ENCODE measurements at regions not wholly inside any gene's neighbourhood (a gene's known extent, or its start where the extent isn't known, plus 50 kb on each side); places are given as distances from the start of the nearest gene placed in this dataset.
"Not testable (repeated sequence)": the region's sequence is repeated elsewhere in the genome, so short reads cannot be mapped to it uniquely, and the experiment has no call there.

- Histone ChIP-seq H3K4me2 (ENCODE audit: insufficient read depth, low read length) (no peak overlapping the region), H4K20me1 (ENCODE audit: insufficient read depth, low read length) (no peaks in the 10 kb centered on the region), H3K36me3 (ENCODE audit: insufficient read depth, low read length) (no peaks in the 10 kb centered on the region), H3K27me3 (ENCODE audit: insufficient read depth, low read length) (no peaks in the 10 kb centered on the region), H3K79me2 (ENCODE audit: insufficient read depth, low read length) (no peaks in the 10 kb centered on the region), H3K9me3 (ENCODE audit: low read depth, low read length) (no peaks in the 10 kb centered on the region), H2AFZ (ENCODE audit: low read length) (no peak overlapping the region), H3K4me3 (ENCODE audit: insufficient read depth, low read length) (no peak overlapping the region), H3K27ac (ENCODE audit: low read depth, low read length) (no peak overlapping the region), H3K4me1 (ENCODE audit: insufficient read depth, low read length) (no peaks in the 10 kb centered on the region)
- DNase-seq (ENCODE audit: insufficient read length, low spot score, missing footprints) = no peak
- TF ChIP-seq, protein P1, sequence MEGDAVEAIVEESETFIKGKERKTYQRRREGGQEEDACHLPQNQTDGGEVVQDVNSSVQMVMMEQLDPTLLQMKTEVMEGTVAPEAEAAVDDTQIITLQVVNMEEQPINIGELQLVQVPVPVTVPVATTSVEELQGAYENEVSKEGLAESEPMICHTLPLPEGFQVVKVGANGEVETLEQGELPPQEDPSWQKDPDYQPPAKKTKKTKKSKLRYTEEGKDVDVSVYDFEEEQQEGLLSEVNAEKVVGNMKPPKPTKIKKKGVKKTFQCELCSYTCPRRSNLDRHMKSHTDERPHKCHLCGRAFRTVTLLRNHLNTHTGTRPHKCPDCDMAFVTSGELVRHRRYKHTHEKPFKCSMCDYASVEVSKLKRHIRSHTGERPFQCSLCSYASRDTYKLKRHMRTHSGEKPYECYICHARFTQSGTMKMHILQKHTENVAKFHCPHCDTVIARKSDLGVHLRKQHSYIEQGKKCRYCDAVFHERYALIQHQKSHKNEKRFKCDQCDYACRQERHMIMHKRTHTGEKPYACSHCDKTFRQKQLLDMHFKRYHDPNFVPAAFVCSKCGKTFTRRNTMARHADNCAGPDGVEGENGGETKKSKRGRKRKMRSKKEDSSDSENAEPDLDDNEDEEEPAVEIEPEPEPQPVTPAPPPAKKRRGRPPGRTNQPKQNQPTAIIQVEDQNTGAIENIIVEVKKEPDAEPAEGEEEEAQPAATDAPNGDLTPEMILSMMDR (IDR thresholded peaks at IDR 0.05; ENCODE audit: extremely low read depth, low read depth, low read length) = no peak
Measured at GRCh38 chr18:55967019-55967418, 379.0 kb upstream of the TCF4 start.

DNA sequence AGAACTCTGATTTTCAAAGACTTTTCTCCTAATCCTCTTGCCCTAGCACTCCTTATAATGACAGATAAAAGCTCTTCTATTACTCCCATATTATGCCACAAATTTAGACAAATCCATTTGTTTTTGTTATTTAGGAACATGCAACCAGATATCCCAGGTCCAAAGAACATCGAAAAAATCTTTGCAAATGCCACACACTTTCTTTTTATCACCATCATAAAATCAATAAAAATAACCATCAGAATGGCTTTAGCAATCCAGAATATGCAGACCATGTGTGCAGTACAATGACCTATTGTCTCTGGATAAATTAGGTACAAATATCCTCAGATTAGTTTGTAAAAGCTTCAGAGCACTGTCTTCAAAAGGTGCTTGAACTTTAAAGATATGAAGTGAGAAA lies 376.2 kb upstream of the TCF4 start:
- no peak overlapping the region for H3K4me3 ChIP-seq (ENCODE audit: insufficient read depth, low read length)
- no peak for DNase-seq (ENCODE audit: insufficient read length, low spot score, missing footprints)
- no peaks in the 10 kb centered on the region for H3K27me3 ChIP-seq (ENCODE audit: insufficient read depth, low read length)
- H3K27ac ChIP-seq (ENCODE audit: low read depth, low read length) = no peak overlapping the region
- TF ChIP-seq, protein P1 (IDR thresholded peaks at IDR 0.05; ENCODE audit: extremely low read depth, low read depth, low read length) = no peak
- no peaks in the 10 kb centered on the region for H3K4me1 ChIP-seq (ENCODE audit: insufficient read depth, low read length)
- H3K4me2 ChIP-seq (ENCODE audit: insufficient read depth, low read length) = no peak overlapping the region
- no peak overlapping the region for H2AFZ ChIP-seq (ENCODE audit: low read length)
- H3K9me3 ChIP-seq (ENCODE audit: low read depth, low read length) = no peaks in the 10 kb centered on the region
- H3K79me2 ChIP-seq (ENCODE audit: insufficient read depth, low read length) = no peaks in the 10 kb centered on the region
- no peaks in the 10 kb centered on the region for H4K20me1 ChIP-seq (ENCODE audit: insufficient read depth, low read length)
- no peaks in the 10 kb centered on the region for H3K36me3 ChIP-seq (ENCODE audit: insufficient read depth, low read length)

DNA sequence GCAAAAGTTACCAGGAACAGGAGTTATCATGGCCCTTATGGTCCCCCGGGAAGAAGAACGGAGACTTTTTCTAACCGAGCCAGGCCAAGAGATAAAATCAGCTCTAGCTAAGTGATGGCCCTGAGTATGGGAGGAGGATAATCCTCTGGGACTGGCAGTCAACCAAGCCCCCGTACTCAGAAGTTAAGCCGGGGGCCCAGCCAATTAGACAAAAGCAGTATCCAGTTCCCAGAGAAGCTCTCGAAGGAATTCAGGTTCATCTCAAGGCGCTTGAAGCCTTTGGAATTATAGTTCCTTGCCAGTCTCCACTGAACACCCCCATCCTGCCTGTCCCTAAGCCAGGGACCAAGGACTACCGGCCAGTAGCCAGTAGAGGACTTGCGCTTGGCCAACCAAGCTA lies 365.3 kb upstream of the TCF4 start:
- Histone ChIP-seq H3K9me3 (ENCODE audit: low read depth, low read length) (no peaks in the 10 kb centered on the region), H3K27me3 (ENCODE audit: insufficient read depth, low read length) (no peaks in the 10 kb centered on the region), H3K4me2 (ENCODE audit: insufficient read depth, low read length) (no peak overlapping the region), H2AFZ (ENCODE audit: low read length) (no peak overlapping the region), H3K4me3 (ENCODE audit: insufficient read depth, low read length) (no peak overlapping the region), H3K4me1 (ENCODE audit: insufficient read depth, low read length) (no peaks in the 10 kb centered on the region), H4K20me1 (ENCODE audit: insufficient read depth, low read length) (no peaks in the 10 kb centered on the region), H3K79me2 (ENCODE audit: insufficient read depth, low read length) (no peaks in the 10 kb centered on the region), H3K27ac (ENCODE audit: low read depth, low read length) (no peak overlapping the region), H3K36me3 (ENCODE audit: insufficient read depth, low read length) (no peaks in the 10 kb centered on the region)
- TF ChIP-seq, protein P1 (IDR thresholded peaks at IDR 0.05; ENCODE audit: extremely low read depth, low read depth, low read length) = no peak
- DNase-seq (ENCODE audit: insufficient read length, low spot score, missing footprints) = no peak

GRCh38 chr18:55951738-55952137 lies 363.7 kb upstream of the TCF4 start:
- not testable (repeated sequence) for H3K4me2 ChIP-seq (ENCODE audit: insufficient read depth, low read length); DNase-seq (ENCODE audit: insufficient read length, low spot score, missing footprints); H3K4me1 ChIP-seq (ENCODE audit: insufficient read depth, low read length); H3K36me3 ChIP-seq (ENCODE audit: insufficient read depth, low read length); H3K27ac ChIP-seq (ENCODE audit: low read depth, low read length); H4K20me1 ChIP-seq (ENCODE audit: insufficient read depth, low read length); H3K79me2 ChIP-seq (ENCODE audit: insufficient read depth, low read length); H3K27me3 ChIP-seq (ENCODE audit: insufficient read depth, low read length); H2AFZ ChIP-seq (ENCODE audit: low read length); H3K4me3 ChIP-seq (ENCODE audit: insufficient read depth, low read length); H3K9me3 ChIP-seq (ENCODE audit: low read depth, low read length)

Measured in osteoblast (primary cell).